Loucy (cell line): ENCODE measurements at regions not wholly inside any gene's neighbourhood (a gene's known extent, or its start where the extent isn't known, plus 50 kb on each side); places are given as distances from the start of the nearest gene placed in this dataset.

Source experiments
- H2AFZ ChIP-seq: fragments of 200-600 bp; sonication (generic); 2 replicates; pipeline ENCODE4 v1.6.0; 2016; ENCODE audit warnings: antibody characterized with exemption, mild to moderate bottlenecking, low read length, moderate library complexity
- H3F3A ChIP-seq: fragments of 200-600 bp; 2 replicates; pipeline ENCODE4 v1.6.0; 2016; ENCODE audit warnings: antibody characterized with exemption, low read depth, mild to moderate bottlenecking
- H3K27me3 ChIP-seq: fragments of 200-600 bp; sonication (generic); 2 replicates; pipeline ENCODE4 v1.6.1; 2014; ENCODE audit warnings: low read length, mild to moderate bottlenecking; ENCODE audit not compliant: insufficient read depth, poor library complexity, severe bottlenecking
- H3K36me3 ChIP-seq: fragments of 200-600 bp; sonication (generic); 2 replicates; pipeline ENCODE4 v1.6.1; 2016; ENCODE audit warnings: low read length; ENCODE audit not compliant: insufficient read depth
- H3K4me1 ChIP-seq: fragments of 200-600 bp; sonication (generic); 2 replicates; pipeline ENCODE4 v1.5.1; 2014; ENCODE audit warnings: low read length, mild to moderate bottlenecking; ENCODE audit not compliant: insufficient read depth, poor library complexity, severe bottlenecking
- H3K4me2 ChIP-seq: fragments of 200-600 bp; sonication (generic); 2 replicates; pipeline ENCODE4 v1.6.0; 2014; ENCODE audit warnings: antibody characterized with exemption, low read length, low read depth, mild to moderate bottlenecking; ENCODE audit not compliant: poor library complexity, severe bottlenecking
- H3K4me3 ChIP-seq: fragments of 200-600 bp; sonication (generic); 2 replicates; pipeline ENCODE4 v1.5.1; 2014; ENCODE audit warnings: low read length, mild to moderate bottlenecking, mixed read lengths; ENCODE audit not compliant: poor library complexity, severe bottlenecking
- H3K79me2 ChIP-seq: fragments of 200-600 bp; sonication (generic); 2 replicates; pipeline ENCODE4 v1.6.1; 2014; ENCODE audit warnings: low read length; ENCODE audit not compliant: insufficient read depth
- H3K9ac ChIP-seq: fragments of 200-600 bp; sonication (generic); 2 replicates; pipeline ENCODE4 v1.6.0; 2014; ENCODE audit warnings: mild to moderate bottlenecking, low read depth, low read length, moderate library complexity; ENCODE audit not compliant: poor library complexity, severe bottlenecking
- H3K9me2 ChIP-seq: fragments of 200-600 bp; sonication (generic); replicated peaks from 2 replicates; pipeline ENCODE4 v1.6.1; 2016; ENCODE audit warnings: low read depth, low read length, mixed read lengths
- H3K9me3 ChIP-seq: fragments of 200-600 bp; sonication (generic); 2 replicates; pipeline ENCODE4 v1.6.1; 2014; ENCODE audit warnings: mild to moderate bottlenecking, antibody characterized with exemption, low read length, low read depth; ENCODE audit not compliant: insufficient read depth
- H4K20me1 ChIP-seq: fragments of 200-600 bp; sonication (generic); 2 replicates; pipeline ENCODE4 v1.6.0; 2014; ENCODE audit warnings: antibody characterized with exemption, low read length, mild to moderate bottlenecking; ENCODE audit not compliant: insufficient read depth, poor library complexity, severe bottlenecking
- EZH2phosphoT487 ChIP-seq: fragments of 200-600 bp; IDR thresholded peaks from 2 replicates; pipeline ENCODE4 v1.6.1; 2018; ENCODE audit warnings: antibody characterized with exemption, mild to moderate bottlenecking, moderate library complexity, borderline replicate concordance
- TF ChIP-seq, protein P1 (sequence below): fragments of 200-600 bp; sonication (generic); conservative IDR thresholded peaks from 2 replicates; pipeline ENCODE4 v1.5.1; 2014; ENCODE audit warnings: mild to moderate bottlenecking, antibody characterized with exemption, low read length

DNA sequence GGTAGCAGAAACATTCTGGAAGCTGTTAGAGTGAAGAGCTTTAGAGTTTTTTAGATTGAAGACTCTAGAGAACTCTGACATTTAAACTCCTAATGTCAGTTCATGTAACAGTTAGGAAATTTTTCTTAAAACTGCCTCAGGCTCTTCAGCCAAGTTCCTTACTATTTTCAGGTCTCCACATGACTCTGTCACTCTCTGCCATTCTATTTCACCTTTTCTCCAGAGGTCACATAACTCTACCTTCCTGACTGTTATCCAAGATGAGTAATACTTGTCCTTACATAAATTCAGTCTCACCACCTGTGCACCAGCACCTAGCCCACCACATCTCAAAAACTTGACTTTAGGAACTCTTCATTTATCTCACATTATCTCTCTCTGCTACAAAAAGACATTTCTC is 347.1 kb upstream of the CA10 start:
- Histone ChIP-seq H3K4me1 (no peaks in the 10 kb centered on the region), H3F3A (no peaks in the 10 kb centered on the region), H3K79me2 (no peaks in the 10 kb centered on the region), H3K9me3 (no peaks in the 10 kb centered on the region), H3K36me3 (no peaks in the 10 kb centered on the region), H2AFZ (no peak overlapping the region), H4K20me1 (no peaks in the 10 kb centered on the region), H3K9me2 (no peaks in the 10 kb centered on the region), H3K27me3 (no peaks in the 10 kb centered on the region), H3K4me2 (no peak overlapping the region), H3K9ac (no peak overlapping the region), H3K4me3 (no peak overlapping the region)
- no peak for TF ChIP-seq EZH2phosphoT487
- TF ChIP-seq, protein P1, sequence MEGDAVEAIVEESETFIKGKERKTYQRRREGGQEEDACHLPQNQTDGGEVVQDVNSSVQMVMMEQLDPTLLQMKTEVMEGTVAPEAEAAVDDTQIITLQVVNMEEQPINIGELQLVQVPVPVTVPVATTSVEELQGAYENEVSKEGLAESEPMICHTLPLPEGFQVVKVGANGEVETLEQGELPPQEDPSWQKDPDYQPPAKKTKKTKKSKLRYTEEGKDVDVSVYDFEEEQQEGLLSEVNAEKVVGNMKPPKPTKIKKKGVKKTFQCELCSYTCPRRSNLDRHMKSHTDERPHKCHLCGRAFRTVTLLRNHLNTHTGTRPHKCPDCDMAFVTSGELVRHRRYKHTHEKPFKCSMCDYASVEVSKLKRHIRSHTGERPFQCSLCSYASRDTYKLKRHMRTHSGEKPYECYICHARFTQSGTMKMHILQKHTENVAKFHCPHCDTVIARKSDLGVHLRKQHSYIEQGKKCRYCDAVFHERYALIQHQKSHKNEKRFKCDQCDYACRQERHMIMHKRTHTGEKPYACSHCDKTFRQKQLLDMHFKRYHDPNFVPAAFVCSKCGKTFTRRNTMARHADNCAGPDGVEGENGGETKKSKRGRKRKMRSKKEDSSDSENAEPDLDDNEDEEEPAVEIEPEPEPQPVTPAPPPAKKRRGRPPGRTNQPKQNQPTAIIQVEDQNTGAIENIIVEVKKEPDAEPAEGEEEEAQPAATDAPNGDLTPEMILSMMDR: no peak

DNA sequence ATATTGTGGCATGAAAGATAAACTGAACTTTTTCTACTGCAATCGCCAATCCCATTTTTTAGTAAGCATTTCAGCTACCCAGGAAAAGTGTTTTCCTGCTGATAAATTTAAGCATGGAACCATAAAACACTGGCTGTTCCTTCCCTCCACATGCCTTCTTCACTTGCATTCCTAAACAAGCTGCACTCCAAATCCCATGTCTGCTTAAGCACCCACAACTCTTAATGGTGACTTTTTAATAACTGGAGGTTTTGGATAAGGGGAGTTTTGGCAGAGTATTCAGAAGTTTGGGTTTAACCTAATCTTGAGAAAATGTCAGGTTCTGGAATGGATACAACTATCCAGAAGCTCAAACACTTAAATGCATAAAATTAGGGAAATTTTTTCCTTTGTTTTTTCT is 345.6 kb upstream of the CA10 start:
- Histone ChIP-seq H3K9me2 (no peaks in the 10 kb centered on the region), H3K36me3 (no peaks in the 10 kb centered on the region), H3K4me3 (no peak overlapping the region), H3K9me3 (no peaks in the 10 kb centered on the region), H3K27me3 (no peaks in the 10 kb centered on the region), H3K79me2 (no peaks in the 10 kb centered on the region), H3K4me2 (no peak overlapping the region), H3K4me1 (no peaks in the 10 kb centered on the region), H3K9ac (no peak overlapping the region), H2AFZ (no peak overlapping the region), H3F3A (no peaks in the 10 kb centered on the region), H4K20me1 (no peaks in the 10 kb centered on the region)
- TF ChIP-seq, protein P1: no peak
- no peak for TF ChIP-seq EZH2phosphoT487

DNA sequence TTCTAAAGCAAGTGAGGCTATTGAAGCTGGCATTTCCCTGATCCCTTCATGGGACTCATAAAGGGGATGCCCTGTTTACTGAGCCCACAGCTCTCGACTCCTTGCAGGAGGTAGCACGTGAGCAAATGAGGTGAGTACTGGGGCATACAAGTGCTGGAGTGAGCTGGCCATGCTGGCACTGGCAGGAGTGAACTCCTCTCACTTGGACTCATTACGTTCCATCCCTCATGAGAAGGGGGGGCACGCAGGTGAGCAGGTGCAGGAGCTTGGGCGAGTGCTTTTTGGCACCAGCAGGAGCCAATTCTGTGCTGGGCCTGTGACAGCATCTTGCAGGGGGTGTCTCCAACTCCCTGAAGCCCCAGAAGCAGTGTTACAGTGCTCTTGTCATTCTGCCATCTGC is 337.1 kb upstream of the CA10 start:
- Histone ChIP-seq H3K36me3 (no peaks in the 10 kb centered on the region), H3K4me1 (no peaks in the 10 kb centered on the region), H3F3A (no peaks in the 10 kb centered on the region), H3K27me3 (no peaks in the 10 kb centered on the region), H3K4me3 (no peak overlapping the region), H3K9ac (no peak overlapping the region), H3K9me2 (no peaks in the 10 kb centered on the region), H3K4me2 (no peak overlapping the region), H2AFZ (no peak overlapping the region), H4K20me1 (no peaks in the 10 kb centered on the region), H3K9me3 (no peaks in the 10 kb centered on the region), H3K79me2 (no peaks in the 10 kb centered on the region)
- TF ChIP-seq EZH2phosphoT487: no peak
- TF ChIP-seq, protein P1: no peak
